GM13977 (cell line): ENCODE measurements at regions not wholly inside any gene's neighbourhood (a gene's known extent, or its start where the extent isn't known, plus 50 kb on each side); places are given as distances from the start of the nearest gene placed in this dataset.

Experiments used
- DNase-seq: peaks from one replicate; pipeline ENCODE4 v3.0.0; 2012; ENCODE audit warnings: low spot score
- in situ Hi-C: fragments of 300-500 bp; cut with MboI; formaldehyde crosslinking; loops from one replicate; pipeline ENCODE4 v1.12.0; 2022; ENCODE audit warnings: low sequenced_read_pairs, low pct_unique_long_range_greater_than_20kb, mixed read lengths, inconsistent platforms; ENCODE audit not compliant: unreplicated experiment
- TF ChIP-seq, protein P1 (sequence below): IDR thresholded peaks from 2 replicates; pipeline ENCODE4 v1.5.1; 2012; ENCODE audit warnings: mild to moderate bottlenecking, control low read depth; ENCODE audit not compliant: insufficient read depth; ENCODE audit errors: extremely low read depth, missing control alignments

GRCh38 chr11:29538339-29539036 lies 478.3 kb downstream of the KCNA4 start:
- TF ChIP-seq, protein P1, sequence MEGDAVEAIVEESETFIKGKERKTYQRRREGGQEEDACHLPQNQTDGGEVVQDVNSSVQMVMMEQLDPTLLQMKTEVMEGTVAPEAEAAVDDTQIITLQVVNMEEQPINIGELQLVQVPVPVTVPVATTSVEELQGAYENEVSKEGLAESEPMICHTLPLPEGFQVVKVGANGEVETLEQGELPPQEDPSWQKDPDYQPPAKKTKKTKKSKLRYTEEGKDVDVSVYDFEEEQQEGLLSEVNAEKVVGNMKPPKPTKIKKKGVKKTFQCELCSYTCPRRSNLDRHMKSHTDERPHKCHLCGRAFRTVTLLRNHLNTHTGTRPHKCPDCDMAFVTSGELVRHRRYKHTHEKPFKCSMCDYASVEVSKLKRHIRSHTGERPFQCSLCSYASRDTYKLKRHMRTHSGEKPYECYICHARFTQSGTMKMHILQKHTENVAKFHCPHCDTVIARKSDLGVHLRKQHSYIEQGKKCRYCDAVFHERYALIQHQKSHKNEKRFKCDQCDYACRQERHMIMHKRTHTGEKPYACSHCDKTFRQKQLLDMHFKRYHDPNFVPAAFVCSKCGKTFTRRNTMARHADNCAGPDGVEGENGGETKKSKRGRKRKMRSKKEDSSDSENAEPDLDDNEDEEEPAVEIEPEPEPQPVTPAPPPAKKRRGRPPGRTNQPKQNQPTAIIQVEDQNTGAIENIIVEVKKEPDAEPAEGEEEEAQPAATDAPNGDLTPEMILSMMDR = no peak
- in situ Hi-C loops = no loop called here
- DNase-seq = no peak

DNA sequence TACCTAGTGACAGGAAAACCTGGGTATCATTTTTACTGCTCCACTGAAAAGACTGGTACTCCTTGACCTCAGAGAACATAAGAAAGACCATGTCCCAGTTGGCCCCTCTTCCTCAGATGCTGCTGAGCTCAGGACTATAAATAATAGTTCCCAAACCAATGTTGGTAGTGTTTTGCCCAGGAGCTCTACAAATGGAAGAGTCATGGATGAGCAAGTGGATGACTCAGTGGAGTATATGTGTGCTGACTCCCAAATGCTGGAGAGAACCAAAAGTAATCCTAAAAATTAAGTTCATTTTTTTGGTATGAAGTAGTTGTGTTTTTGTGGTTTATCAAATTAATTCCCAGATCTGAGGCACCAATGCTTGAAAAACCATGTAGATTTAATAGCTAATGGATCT lies 482.0 kb downstream of the KCNA4 start:
- in situ Hi-C loops = no loop called here
- no peak for DNase-seq
- TF ChIP-seq, protein P1 = no peak

- TF ChIP-seq, protein P1 = no peak
- in situ Hi-C loops = no loop called here
- DNase-seq = no peak
Measured at GRCh38 chr11:29530961-29531360, 485.9 kb downstream of the KCNA4 start.

- in situ Hi-C loops = no loop called here
- TF ChIP-seq, protein P1 = peak; percentile 34
- no peak for DNase-seq
Measured at GRCh38 chr11:29527391-29527936, 489.4 kb downstream of the KCNA4 start.

- in situ Hi-C loops = no loop called here
- DNase-seq = no peak
Measured at GRCh38 chr11:29518389-29519174, 498.2 kb downstream of the KCNA4 start.

DNA sequence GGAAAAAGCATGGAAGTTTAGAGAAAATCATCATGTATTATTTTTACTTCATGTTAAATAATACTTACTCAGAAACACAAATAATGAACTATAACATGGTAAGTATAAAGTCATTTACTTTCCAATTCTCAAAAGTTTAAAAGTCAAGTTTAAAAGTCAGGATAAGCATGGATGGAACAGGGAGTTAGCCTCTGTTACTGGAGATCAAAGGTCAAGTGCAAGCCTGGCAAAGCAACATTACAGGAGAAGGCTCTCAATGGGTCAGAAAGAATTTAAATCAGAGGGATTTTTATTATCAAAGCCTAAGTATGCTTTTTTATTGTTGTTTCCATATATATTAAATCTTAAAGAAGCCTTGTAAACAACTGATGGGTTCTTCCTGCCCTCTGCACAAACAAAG lies 505.4 kb downstream of the KCNA4 start:
- TF ChIP-seq, protein P1 = no peak
- in situ Hi-C loops = no loop called here
- no peak for DNase-seq

More at GRCh38 chr11:29518389-29519174, 498.2 kb downstream of the KCNA4 start:
- TF ChIP-seq, protein P1 = peak; percentile 24
